ENCODE measurements at regions not wholly inside any gene's neighbourhood (a gene's known extent, or its start where the extent isn't known, plus 50 kb on each side); places are given as distances from the start of the nearest gene placed in this dataset.

DNA sequence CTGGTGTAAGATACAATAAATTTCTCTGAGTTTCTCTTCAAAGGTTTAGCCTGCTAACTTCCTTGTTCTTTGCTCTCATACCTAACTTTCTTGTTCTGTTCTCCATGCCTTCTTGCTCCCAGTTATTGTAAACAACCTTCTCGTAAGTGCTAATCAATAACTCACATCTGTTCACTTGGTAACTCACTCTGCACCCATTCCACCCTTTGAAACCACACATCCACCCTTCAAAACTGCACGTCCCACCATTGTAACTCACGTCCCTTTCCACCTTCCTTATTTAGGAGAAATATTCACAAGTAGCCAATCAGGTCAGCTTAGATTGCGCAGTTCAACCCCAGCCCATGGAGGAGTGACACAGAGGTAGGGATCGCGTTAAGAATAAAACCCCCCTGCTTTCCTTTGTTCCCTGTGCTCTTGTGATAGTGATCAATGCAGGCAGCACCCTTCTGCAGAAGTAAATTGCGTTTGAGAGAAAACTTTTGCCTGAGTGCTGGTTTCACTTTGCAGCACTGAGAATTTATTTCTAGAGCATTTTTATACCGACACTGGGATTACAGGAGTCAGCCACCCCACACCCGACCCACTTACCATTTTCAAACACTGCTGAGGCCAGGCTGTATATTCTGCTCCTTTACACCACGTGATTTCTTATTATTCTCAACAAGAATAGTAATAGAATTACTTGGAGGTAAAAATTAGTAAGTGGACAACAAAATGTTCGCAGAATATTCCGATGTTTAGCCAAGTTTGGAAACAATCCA, 789.2 kb upstream of the RGS18 start (continued):
- TF ChIP-seq AFF4 (CRISPR knock-in tag; IDR thresholded peaks at IDR 0.05; ENCODE audit: borderline replicate concordance): no peak
- no peak for TF ChIP-seq JUN (CRISPR knock-in tag; IDR thresholded peaks at IDR 0.05)
- TF ChIP-seq ZNF138 (CRISPR knock-in tag; conservative IDR thresholded peaks at IDR 0.05): no peak
- no peak for TF ChIP-seq ZNF396 (CRISPR knock-in tag; IDR thresholded peaks at IDR 0.05; ENCODE audit: borderline replicate concordance)

DNA sequence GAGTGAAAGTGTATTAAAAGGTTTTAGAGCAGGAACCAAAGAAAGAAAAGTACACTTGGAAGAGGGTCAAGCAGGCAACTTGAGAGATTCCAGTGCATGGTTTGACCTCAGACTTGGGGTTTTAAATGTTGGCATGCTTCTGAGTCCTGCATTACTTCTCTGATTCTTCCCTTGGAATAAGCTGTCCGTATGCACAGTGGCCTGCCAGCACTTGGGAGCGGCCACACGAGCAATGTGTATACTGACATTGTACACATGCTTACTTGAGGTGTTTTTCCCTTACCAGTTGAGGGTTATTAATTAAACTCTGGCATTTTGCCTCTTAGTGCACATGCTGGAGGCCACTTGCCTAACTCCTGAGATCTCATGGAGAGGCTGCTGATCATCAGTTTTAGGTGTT, 786.6 kb upstream of the RGS18 start:
- Mint-ChIP-seq H3K4me3 (no peak overlapping the region), H3K4me1 (peaks cover 24% of the 10 kb centered on the region), H3K27me3 (ENCODE audit: low read depth) (no peaks in the 10 kb centered on the region; the same call in 1 of the 2 replicates), H3K9me3 (peaks cover 33% of the 10 kb centered on the region), H3K27ac (0 out of 2 replicates have a peak overlapping the region, but pooled peaks have one; percentile 60), H3K36me3 (peaks cover 29% of the 10 kb centered on the region)
- TF ChIP-seq JAZF1 (CRISPR knock-in tag; IDR thresholded peaks at IDR 0.05) (no peak), GTF2I (CRISPR knock-in tag; conservative IDR thresholded peaks at IDR 0.05) (no peak), IRF2 (CRISPR knock-in tag; IDR thresholded peaks at IDR 0.05; ENCODE audit: borderline replicate concordance, low read depth) (no peak), AFF4 (CRISPR knock-in tag; IDR thresholded peaks at IDR 0.05; ENCODE audit: borderline replicate concordance) (no peak), SMAD3 (CRISPR knock-in tag; IDR thresholded peaks at IDR 0.05; ENCODE audit: borderline replicate concordance) (no peak), CREB1 (CRISPR knock-in tag; IDR thresholded peaks at IDR 0.05) (no peak), ZNF396 (CRISPR knock-in tag; IDR thresholded peaks at IDR 0.05; ENCODE audit: borderline replicate concordance) (no peak), NFATC4 (CRISPR knock-in tag; IDR thresholded peaks at IDR 0.05) (no peak), RELA (CRISPR knock-in tag; IDR thresholded peaks at IDR 0.05; ENCODE audit: borderline replicate concordance) (no peak), ATF6 (CRISPR knock-in tag; IDR thresholded peaks at IDR 0.05) (no peak), CREM (CRISPR knock-in tag; IDR thresholded peaks at IDR 0.05) (no peak), NFYB (CRISPR knock-in tag; conservative IDR thresholded peaks at IDR 0.05; ENCODE audit: low read depth) (no peak)
- TF ChIP-seq, protein P1, sequence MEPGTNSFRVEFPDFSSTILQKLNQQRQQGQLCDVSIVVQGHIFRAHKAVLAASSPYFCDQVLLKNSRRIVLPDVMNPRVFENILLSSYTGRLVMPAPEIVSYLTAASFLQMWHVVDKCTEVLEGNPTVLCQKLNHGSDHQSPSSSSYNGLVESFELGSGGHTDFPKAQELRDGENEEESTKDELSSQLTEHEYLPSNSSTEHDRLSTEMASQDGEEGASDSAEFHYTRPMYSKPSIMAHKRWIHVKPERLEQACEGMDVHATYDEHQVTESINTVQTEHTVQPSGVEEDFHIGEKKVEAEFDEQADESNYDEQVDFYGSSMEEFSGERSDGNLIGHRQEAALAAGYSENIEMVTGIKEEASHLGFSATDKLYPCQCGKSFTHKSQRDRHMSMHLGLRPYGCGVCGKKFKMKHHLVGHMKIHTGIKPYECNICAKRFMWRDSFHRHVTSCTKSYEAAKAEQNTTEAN (CRISPR knock-in tag; IDR thresholded peaks at IDR 0.05): no peak
- ATAC-seq (no peak), DNase-seq (ENCODE audit: low spot score) (no peak)
- ChIA-PET POLR2A (no interaction called here), CTCF (no interaction called here)
